Stomach smooth muscle (tissue), 2 donors: ENCODE measurements at regions not wholly inside any gene's neighbourhood (a gene's known extent, or its start where the extent isn't known, plus 50 kb on each side); places are given as distances from the start of the nearest gene placed in this dataset.
"Not testable (repeated sequence)": the region's sequence is repeated elsewhere in the genome, so short reads cannot be mapped to it uniquely, and the experiment has no call there.

Experiments used
- H3K27ac ChIP-seq: one replicate; pipeline ENCODE4 v1.7.0; 2013; ENCODE audit warnings: mild to moderate bottlenecking, low read length, inconsistent platforms
- H3K27me3 ChIP-seq, 2 donors: one replicate each; pipeline ENCODE4 v1.7.0; 2013; ENCODE audit warnings: low read length in 2 of 2; ENCODE audit not compliant: insufficient read depth in 2 of 2, control insufficient read depth in 1 of 2
- H3K36me3 ChIP-seq, 2 donors: one replicate each; pipeline ENCODE4 v1.7.0; 2013; ENCODE audit warnings: low read length in 2 of 2; ENCODE audit not compliant: control insufficient read depth in 2 of 2, insufficient read depth in 2 of 2
- H3K4me1 ChIP-seq: one replicate; pipeline ENCODE4 v1.7.0; 2013; ENCODE audit warnings: low read length; ENCODE audit not compliant: control insufficient read depth, insufficient read depth
- H3K4me3 ChIP-seq, 2 donors: one replicate each; pipeline ENCODE4 v1.7.0; 2013; ENCODE audit warnings: low read length in 2 of 2
- H3K9ac ChIP-seq, 2 donors: one replicate each; pipeline ENCODE4 v1.7.0; 2013; ENCODE audit warnings: low read length in 2 of 2, mild to moderate bottlenecking in 1 of 2
- H3K9me3 ChIP-seq, 2 donors: one replicate each; pipeline ENCODE4 v1.7.0; 2013; ENCODE audit warnings: low read length in 2 of 2; ENCODE audit not compliant: control insufficient read depth in 2 of 2
- donor health status: healthy.
- donor health status: Pancreatic carcinoma.

GRCh38 chr2:183975676-183976075, 622.7 kb upstream of the ZNF804A start:
- H3K4me3 ChIP-seq, H3K9me3 ChIP-seq, H3K36me3 ChIP-seq, H3K9ac ChIP-seq, H3K4me1 ChIP-seq, H3K27ac ChIP-seq, H3K27me3 ChIP-seq: not testable (repeated sequence)

GRCh38 chr2:183984871-183985270, 613.5 kb upstream of the ZNF804A start:
- Histone ChIP-seq H3K36me3 (no peaks in the 10 kb centered on the region), H3K9me3 (no peaks in the 10 kb centered on the region), H3K27ac (no peak overlapping the region), H3K4me3 (no peak overlapping the region), H3K4me1 (no peaks in the 10 kb centered on the region), H3K27me3 (no peaks in the 10 kb centered on the region), H3K9ac (no peak overlapping the region)

GRCh38 chr2:183991968-183992367, 606.4 kb upstream of the ZNF804A start:
- Histone ChIP-seq H3K27ac (no peak overlapping the region), H3K36me3 (no peaks in the 10 kb centered on the region), H3K9ac (no peak overlapping the region), H3K9me3 (no peaks in the 10 kb centered on the region), H3K4me3 (no peak overlapping the region), H3K4me1 (no peaks in the 10 kb centered on the region), H3K27me3 (no peaks in the 10 kb centered on the region)

GRCh38 chr2:183993052-183993451, 605.3 kb upstream of the ZNF804A start:
- no peak overlapping the region for H3K27ac ChIP-seq
- no peaks in the 10 kb centered on the region for H3K4me1 ChIP-seq
- H3K27me3 ChIP-seq = no peaks in the 10 kb centered on the region
- no peak overlapping the region for H3K4me3 ChIP-seq
- no peaks in the 10 kb centered on the region for H3K36me3 ChIP-seq
- H3K9me3 ChIP-seq = no peaks in the 10 kb centered on the region
- no peak overlapping the region for H3K9ac ChIP-seq

GRCh38 chr2:183995632-183996031, 602.7 kb upstream of the ZNF804A start:
- Histone ChIP-seq H3K9ac (no peak overlapping the region), H3K9me3 (no peaks in the 10 kb centered on the region), H3K27ac (no peak overlapping the region), H3K36me3 (no peaks in the 10 kb centered on the region), H3K4me1 (no peaks in the 10 kb centered on the region), H3K4me3 (no peak overlapping the region), H3K27me3 (no peaks in the 10 kb centered on the region)

GRCh38 chr2:183996825-183997793, 601.2 kb upstream of the ZNF804A start:
- H3K9me3 ChIP-seq = no peaks in the 10 kb centered on the region

GRCh38 chr2:183998041-183998796, 600.1 kb upstream of the ZNF804A start:
- H3K4me1 ChIP-seq = no peaks in the 10 kb centered on the region
- H3K27ac ChIP-seq = no peak overlapping the region
- no peak overlapping the region for H3K9ac ChIP-seq
- no peaks in the 10 kb centered on the region for H3K36me3 ChIP-seq
- H3K4me3 ChIP-seq = no peak overlapping the region
- no peaks in the 10 kb centered on the region for H3K27me3 ChIP-seq
- H3K9me3 ChIP-seq = no peaks in the 10 kb centered on the region

More at GRCh38 chr2:183996825-183997793, 601.2 kb upstream of the ZNF804A start:
- Histone ChIP-seq H3K9ac (no peak overlapping the region), H3K27ac (no peak overlapping the region), H3K4me1 (no peaks in the 10 kb centered on the region), H3K27me3 (no peaks in the 10 kb centered on the region), H3K36me3 (no peaks in the 10 kb centered on the region), H3K4me3 (no peak overlapping the region)

- H3K27ac ChIP-seq = no peak overlapping the region
- H3K27me3 ChIP-seq = no peaks in the 10 kb centered on the region
- no peak overlapping the region for H3K9ac ChIP-seq
- H3K36me3 ChIP-seq = no peaks in the 10 kb centered on the region
- no peaks in the 10 kb centered on the region for H3K9me3 ChIP-seq
- no peak overlapping the region for H3K4me3 ChIP-seq
- no peaks in the 10 kb centered on the region for H3K4me1 ChIP-seq
Measured at GRCh38 chr2:183998797-183999190, 599.5 kb upstream of the ZNF804A start.

GRCh38 chr2:184004289-184004947, 593.9 kb upstream of the ZNF804A start:
- no peak overlapping the region for H3K27ac ChIP-seq
- H3K9me3 ChIP-seq = no peaks in the 10 kb centered on the region
- no peaks in the 10 kb centered on the region for H3K36me3 ChIP-seq
- no peaks in the 10 kb centered on the region for H3K27me3 ChIP-seq
- H3K4me1 ChIP-seq = no peaks in the 10 kb centered on the region
- H3K4me3 ChIP-seq = no peak overlapping the region
- no peak overlapping the region for H3K9ac ChIP-seq

- Histone ChIP-seq H3K9me3 (no peaks in the 10 kb centered on the region), H3K27ac (no peak overlapping the region), H3K4me1 (no peaks in the 10 kb centered on the region), H3K27me3 (no peaks in the 10 kb centered on the region), H3K36me3 (no peaks in the 10 kb centered on the region), H3K4me3 (no peak overlapping the region), H3K9ac (no peak overlapping the region)
Measured at GRCh38 chr2:184004948-184005672, 593.2 kb upstream of the ZNF804A start.
